Endothelial cell (in vitro differentiated cells): ENCODE measurements at regions not wholly inside any gene's neighbourhood (a gene's known extent, or its start where the extent isn't known, plus 50 kb on each side); places are given as distances from the start of the nearest gene placed in this dataset.

ENCODE experiments used
- DNase-seq: peaks from one replicate; pipeline ENCODE4 v3.0.0; 2021; ENCODE audit warnings: low spot score
- H3K27ac Mint-ChIP-seq: one replicate; pipeline ENCODE4 v1.8.0; 2021; ENCODE audit warnings: mixed read lengths, inconsistent platforms; ENCODE audit not compliant: unreplicated experiment
- H3K27me3 Mint-ChIP-seq: one replicate; pipeline ENCODE4 v1.8.0; 2021; ENCODE audit warnings: mild to moderate bottlenecking, moderate library complexity, mixed read lengths, inconsistent platforms; ENCODE audit not compliant: unreplicated experiment
- H3K36me3 Mint-ChIP-seq: one replicate; pipeline ENCODE4 v1.8.0; 2021; ENCODE audit warnings: mild to moderate bottlenecking, low read depth, mixed read lengths, inconsistent platforms; ENCODE audit not compliant: unreplicated experiment
- H3K4me1 Mint-ChIP-seq: one replicate; pipeline ENCODE4 v1.8.0; 2021; ENCODE audit warnings: mild to moderate bottlenecking, mixed read lengths, inconsistent platforms; ENCODE audit not compliant: unreplicated experiment
- H3K4me3 Mint-ChIP-seq: one replicate; pipeline ENCODE4 v1.8.0; 2021; ENCODE audit warnings: mild to moderate bottlenecking, mixed read lengths, inconsistent platforms; ENCODE audit not compliant: unreplicated experiment
- H3K9me3 Mint-ChIP-seq: one replicate; pipeline ENCODE4 v1.8.0; 2021; ENCODE audit warnings: mixed read lengths, inconsistent platforms; ENCODE audit not compliant: unreplicated experiment
- TF ChIP-seq, protein P1 (sequence below): fragments of 200-600 bp; sonication (generic); IDR thresholded peaks from one replicate; pipeline ENCODE4 v1.5.0; 2021; ENCODE audit warnings: antibody characterized with exemption; ENCODE audit not compliant: unreplicated experiment

DNA sequence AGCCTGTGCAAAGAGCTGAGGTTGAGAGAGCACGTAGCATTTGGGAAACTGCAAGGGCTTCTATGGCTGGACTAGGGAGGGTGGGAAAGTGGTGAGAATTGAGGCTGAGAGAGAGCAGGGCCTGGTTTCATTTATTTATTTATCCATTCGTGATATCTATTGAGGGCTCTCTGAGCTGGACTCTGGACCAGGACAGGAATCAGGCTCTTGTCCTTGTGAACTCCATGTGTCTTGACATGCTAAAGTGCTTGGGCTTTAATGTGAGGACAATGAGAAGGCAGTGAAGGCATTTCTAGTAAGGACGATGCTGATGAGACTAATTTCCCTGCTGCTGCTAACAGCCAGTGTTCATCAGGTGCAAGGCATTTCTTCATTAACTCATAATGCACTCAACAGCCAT, 95.9 kb upstream of the KLF4 start:
- no peak overlapping the region for H3K27ac Mint-ChIP-seq
- no peak for DNase-seq
- H3K36me3 Mint-ChIP-seq: no peaks in the 10 kb centered on the region

DNA sequence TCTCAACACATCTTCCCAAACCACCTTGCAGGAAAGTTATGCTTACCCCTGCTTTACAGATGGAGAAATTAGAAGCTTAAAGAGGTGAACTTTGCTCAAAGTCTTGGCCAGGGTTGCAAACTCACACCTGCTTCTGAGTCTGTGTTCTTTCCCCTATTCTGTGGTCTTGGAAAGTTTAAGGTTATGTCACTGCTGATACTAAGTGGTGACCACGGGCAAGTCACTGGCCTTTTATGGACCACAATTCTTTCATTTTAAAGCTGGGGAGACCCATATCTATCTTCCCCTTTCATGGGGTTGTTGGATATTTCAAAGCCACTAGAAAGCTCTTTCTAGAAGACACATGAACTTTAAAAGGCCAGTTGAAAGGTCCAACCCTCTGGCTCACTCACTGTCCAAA, 95.4 kb upstream of the KLF4 start:
- H3K27ac Mint-ChIP-seq: no peak overlapping the region
- H3K9me3 Mint-ChIP-seq: no peaks in the 10 kb centered on the region
- H3K36me3 Mint-ChIP-seq: no peaks in the 10 kb centered on the region
- no peak for DNase-seq
- H3K27me3 Mint-ChIP-seq: peaks cover 3% of the 10 kb centered on the region
- TF ChIP-seq, protein P1, sequence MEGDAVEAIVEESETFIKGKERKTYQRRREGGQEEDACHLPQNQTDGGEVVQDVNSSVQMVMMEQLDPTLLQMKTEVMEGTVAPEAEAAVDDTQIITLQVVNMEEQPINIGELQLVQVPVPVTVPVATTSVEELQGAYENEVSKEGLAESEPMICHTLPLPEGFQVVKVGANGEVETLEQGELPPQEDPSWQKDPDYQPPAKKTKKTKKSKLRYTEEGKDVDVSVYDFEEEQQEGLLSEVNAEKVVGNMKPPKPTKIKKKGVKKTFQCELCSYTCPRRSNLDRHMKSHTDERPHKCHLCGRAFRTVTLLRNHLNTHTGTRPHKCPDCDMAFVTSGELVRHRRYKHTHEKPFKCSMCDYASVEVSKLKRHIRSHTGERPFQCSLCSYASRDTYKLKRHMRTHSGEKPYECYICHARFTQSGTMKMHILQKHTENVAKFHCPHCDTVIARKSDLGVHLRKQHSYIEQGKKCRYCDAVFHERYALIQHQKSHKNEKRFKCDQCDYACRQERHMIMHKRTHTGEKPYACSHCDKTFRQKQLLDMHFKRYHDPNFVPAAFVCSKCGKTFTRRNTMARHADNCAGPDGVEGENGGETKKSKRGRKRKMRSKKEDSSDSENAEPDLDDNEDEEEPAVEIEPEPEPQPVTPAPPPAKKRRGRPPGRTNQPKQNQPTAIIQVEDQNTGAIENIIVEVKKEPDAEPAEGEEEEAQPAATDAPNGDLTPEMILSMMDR: no peak
- no peak overlapping the region for H3K4me3 Mint-ChIP-seq
- no peaks in the 10 kb centered on the region for H3K4me1 Mint-ChIP-seq

More for the DNA sequence above, 95.9 kb upstream of the KLF4 start:
- H3K4me3 Mint-ChIP-seq: no peak overlapping the region
- H3K9me3 Mint-ChIP-seq: no peaks in the 10 kb centered on the region
- TF ChIP-seq, protein P1: no peak
- H3K27me3 Mint-ChIP-seq: peaks cover 3% of the 10 kb centered on the region
- H3K4me1 Mint-ChIP-seq: no peaks in the 10 kb centered on the region

DNA sequence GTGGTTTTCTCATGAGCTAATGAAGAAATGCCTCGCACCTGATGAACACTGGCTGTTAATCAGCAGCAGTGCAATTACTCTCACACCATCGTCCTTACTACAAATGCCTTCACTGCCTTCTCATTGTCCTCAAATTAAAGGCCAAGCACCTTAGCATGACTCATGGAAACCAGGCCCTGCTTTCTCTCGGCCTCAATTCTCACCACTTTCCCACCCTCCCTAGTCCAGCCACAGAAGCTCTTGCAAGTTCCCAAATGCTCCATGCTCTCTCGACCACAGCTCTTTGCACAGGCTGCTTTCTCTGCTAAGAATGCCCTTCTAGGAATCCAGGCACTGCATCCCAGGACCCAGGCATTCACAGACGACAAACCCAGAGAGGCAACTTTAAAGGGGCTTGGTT, 94.6 kb upstream of the KLF4 start:
- H3K4me1 Mint-ChIP-seq: no peaks in the 10 kb centered on the region
- H3K27ac Mint-ChIP-seq: no peak overlapping the region
- H3K27me3 Mint-ChIP-seq: peaks cover 3% of the 10 kb centered on the region
- H3K9me3 Mint-ChIP-seq: no peaks in the 10 kb centered on the region
- TF ChIP-seq, protein P1: no peak
- H3K4me3 Mint-ChIP-seq: no peak overlapping the region
- H3K36me3 Mint-ChIP-seq: no peaks in the 10 kb centered on the region
- no peak for DNase-seq

DNA sequence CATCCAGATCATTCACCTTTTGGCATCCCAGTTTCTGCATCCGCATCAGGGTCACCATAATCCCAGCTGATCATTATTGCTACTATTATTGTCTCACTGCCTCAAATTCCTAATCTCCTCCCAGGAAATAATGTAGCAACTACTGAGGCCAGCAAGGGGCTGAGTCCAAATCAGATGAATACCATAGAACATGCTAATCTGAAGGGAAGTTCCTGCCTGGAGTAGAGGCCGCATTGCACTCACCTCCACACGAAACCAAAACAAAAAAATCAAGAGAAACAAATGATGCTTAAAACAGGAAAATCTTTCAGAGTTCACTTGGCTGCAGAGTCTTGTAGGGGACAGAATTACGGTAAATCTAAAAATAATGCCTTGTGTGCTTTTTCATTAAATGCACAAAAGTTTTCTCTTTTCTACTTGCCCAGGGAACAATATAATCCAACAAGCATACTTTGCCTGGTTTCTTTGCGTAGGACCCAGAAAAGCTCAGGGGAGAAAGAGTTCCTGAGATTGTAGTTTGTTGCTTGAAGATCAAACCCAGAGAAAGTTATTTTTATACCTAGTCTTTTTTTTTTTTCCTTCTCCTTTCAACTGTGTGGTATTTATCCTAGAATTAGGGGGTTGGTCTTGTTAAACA, 87.7 kb upstream of the KLF4 start:
- no peaks in the 10 kb centered on the region for H3K4me1 Mint-ChIP-seq
- H3K27ac Mint-ChIP-seq: no peak overlapping the region
- no peak overlapping the region for H3K4me3 Mint-ChIP-seq
- H3K27me3 Mint-ChIP-seq: peaks cover 1% of the 10 kb centered on the region
- no peak for DNase-seq
- TF ChIP-seq, protein P1: no peak
- H3K9me3 Mint-ChIP-seq: no peaks in the 10 kb centered on the region
- no peaks in the 10 kb centered on the region for H3K36me3 Mint-ChIP-seq

DNA sequence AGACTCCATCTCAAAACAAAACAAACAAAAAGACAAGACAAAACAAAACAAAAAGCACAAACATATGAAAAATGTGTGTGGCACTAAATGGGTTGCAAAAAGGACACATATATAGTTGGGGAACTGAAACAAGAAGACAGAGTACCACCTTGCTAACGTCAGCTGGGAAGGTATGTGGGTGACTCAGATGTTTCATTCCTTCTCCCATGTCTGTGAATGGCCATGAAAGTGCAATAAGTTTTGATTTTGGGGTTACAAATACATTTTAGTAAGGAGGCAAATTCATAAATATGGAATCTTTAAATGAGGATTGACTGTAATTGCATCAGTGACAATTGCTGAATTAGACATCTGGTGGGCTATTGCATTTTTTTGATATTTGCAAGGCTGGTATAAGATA, 81.6 kb upstream of the KLF4 start:
- Mint-ChIP-seq H3K4me1 (no peaks in the 10 kb centered on the region), H3K9me3 (no peaks in the 10 kb centered on the region), H3K27me3 (no peaks in the 10 kb centered on the region), H3K4me3 (no peak overlapping the region), H3K27ac (no peak overlapping the region), H3K36me3 (no peaks in the 10 kb centered on the region)
- DNase-seq: no peak
- TF ChIP-seq, protein P1: no peak
